Prostate gland (tissue), 2 donors: ENCODE measurements at regions not wholly inside any gene's neighbourhood (a gene's known extent, or its start where the extent isn't known, plus 50 kb on each side); places are given as distances from the start of the nearest gene placed in this dataset.

Source experiments
- POLR2A ChIP-seq: fragments of 450-650 bp; IDR thresholded peaks from one replicate; pipeline ENCODE4 v1.6.1; 2016; ENCODE audit warnings: antibody characterized with exemption, mild to moderate bottlenecking
- TF ChIP-seq, protein P1 (sequence below), 4 experiments: fragments of 200-600 bp in 2 of 4; fragments of 450-650 bp in 2 of 4; sonication (generic) in 2 of 4; IDR thresholded peaks; 1 replicate in 3 of 4; 2 replicates in 1 of 4; pipeline ENCODE4 v1.5.1; 2016 to 2019; ENCODE audit warnings: antibody characterized with exemption in 4 of 4, mild to moderate bottlenecking in 2 of 4, moderate library complexity in 2 of 4

DNA sequence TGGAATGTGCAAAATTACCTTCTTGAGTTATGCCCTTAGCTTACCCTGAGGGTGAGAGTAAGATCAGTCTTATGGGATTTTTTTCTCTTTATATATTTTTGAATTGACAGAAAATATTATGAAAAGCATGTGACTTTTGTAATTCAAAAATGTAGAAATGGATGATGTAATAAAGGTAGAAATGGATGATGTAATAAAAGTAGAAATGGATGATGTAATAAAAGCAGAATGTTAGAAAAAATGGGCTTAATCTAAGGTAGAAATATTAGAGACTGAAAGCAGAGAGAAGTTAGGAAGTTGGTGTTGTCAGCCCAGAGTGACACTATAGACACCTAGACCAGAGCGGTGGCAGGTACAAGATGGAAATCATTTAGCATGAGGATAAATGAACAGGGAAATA is 107.1 kb upstream of the THSD7B start:
- TF ChIP-seq POLR2A, result no peak
- TF ChIP-seq, protein P1, sequence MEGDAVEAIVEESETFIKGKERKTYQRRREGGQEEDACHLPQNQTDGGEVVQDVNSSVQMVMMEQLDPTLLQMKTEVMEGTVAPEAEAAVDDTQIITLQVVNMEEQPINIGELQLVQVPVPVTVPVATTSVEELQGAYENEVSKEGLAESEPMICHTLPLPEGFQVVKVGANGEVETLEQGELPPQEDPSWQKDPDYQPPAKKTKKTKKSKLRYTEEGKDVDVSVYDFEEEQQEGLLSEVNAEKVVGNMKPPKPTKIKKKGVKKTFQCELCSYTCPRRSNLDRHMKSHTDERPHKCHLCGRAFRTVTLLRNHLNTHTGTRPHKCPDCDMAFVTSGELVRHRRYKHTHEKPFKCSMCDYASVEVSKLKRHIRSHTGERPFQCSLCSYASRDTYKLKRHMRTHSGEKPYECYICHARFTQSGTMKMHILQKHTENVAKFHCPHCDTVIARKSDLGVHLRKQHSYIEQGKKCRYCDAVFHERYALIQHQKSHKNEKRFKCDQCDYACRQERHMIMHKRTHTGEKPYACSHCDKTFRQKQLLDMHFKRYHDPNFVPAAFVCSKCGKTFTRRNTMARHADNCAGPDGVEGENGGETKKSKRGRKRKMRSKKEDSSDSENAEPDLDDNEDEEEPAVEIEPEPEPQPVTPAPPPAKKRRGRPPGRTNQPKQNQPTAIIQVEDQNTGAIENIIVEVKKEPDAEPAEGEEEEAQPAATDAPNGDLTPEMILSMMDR (IDR thresholded peaks at IDR 0.05), result no peak
